SK-N-SH treated with all-trans-retinoic acid at 6 μM for 48 hours (cell line): ENCODE measurements at regions not wholly inside any gene's neighbourhood (a gene's known extent, or its start where the extent isn't known, plus 50 kb on each side); places are given as distances from the start of the nearest gene placed in this dataset.

Source experiments
- ATAC-seq: fragments of 200-7000 bp; cut with Tn5 transposase; 3 replicates; pipeline ENCODE4 v1.9.1; 2020; ENCODE audit warnings: mild to moderate bottlenecking, moderate library complexity
- ARNTL ChIP-seq: fragments of 450-650 bp; formaldehyde crosslinking; IDR thresholded peaks from 2 replicates; pipeline ENCODE4 v1.5.0; 2020; ENCODE audit warnings: low read depth, mild to moderate bottlenecking, moderate library complexity, borderline replicate concordance
- BACH2 ChIP-seq: fragments of 250-450 bp; sonication (Bioruptor Pico); IDR thresholded peaks from 2 replicates; pipeline ENCODE4 v1.9.0; 2021; ENCODE audit warnings: mild to moderate bottlenecking, borderline replicate concordance
- CREB5 ChIP-seq: fragments of 250-450 bp; sonication (Bioruptor Pico); IDR thresholded peaks from 2 replicates; pipeline ENCODE4 v1.5.1; 2020; ENCODE audit warnings: low read depth, mild to moderate bottlenecking, moderate library complexity
- CSDC2 ChIP-seq: fragments of 250-450 bp; sonication (Bioruptor Pico); IDR thresholded peaks from 2 replicates; pipeline ENCODE4 v1.5.0; 2020; ENCODE audit warnings: mild to moderate bottlenecking, moderate library complexity
- GLIS3 ChIP-seq: fragments of 250-450 bp; sonication (Bioruptor Pico); IDR thresholded peaks from 2 replicates; pipeline ENCODE4 v1.5.0; 2020; ENCODE audit warnings: mild to moderate bottlenecking, moderate library complexity
- ISL1 ChIP-seq: fragments of 250-450 bp; sonication (Bioruptor Pico); IDR thresholded peaks from 2 replicates; pipeline ENCODE4 v2.1.2; 2022; ENCODE audit warnings: mild to moderate bottlenecking, moderate library complexity
- OSR1 ChIP-seq: fragments of 250-450 bp; sonication (Bioruptor Pico); IDR thresholded peaks from 2 replicates; pipeline ENCODE4 v1.8.0; 2022; ENCODE audit warnings: moderate library complexity, mild to moderate bottlenecking, inconsistent platforms
- PATZ1 ChIP-seq: fragments of 250-450 bp; sonication (Bioruptor Pico); IDR thresholded peaks from 2 replicates; pipeline ENCODE4 v1.8.0; 2020; ENCODE audit warnings: mild to moderate bottlenecking, moderate library complexity, borderline replicate concordance
- RARB ChIP-seq: fragments of 250-450 bp; sonication (Bioruptor Pico); IDR thresholded peaks from 2 replicates; pipeline ENCODE4 v1.8.0; 2021; ENCODE audit warnings: mild to moderate bottlenecking, moderate library complexity
- SNAI2 ChIP-seq: fragments of 250-450 bp; sonication (Bioruptor Pico); IDR thresholded peaks from 2 replicates; pipeline ENCODE4 v1.5.0; 2020; ENCODE audit warnings: mild to moderate bottlenecking, moderate library complexity
- TCF4 ChIP-seq: fragments of 250-450 bp; sonication (Bioruptor Pico); IDR thresholded peaks from 2 replicates; pipeline ENCODE4 v1.8.0; 2021; ENCODE audit warnings: mild to moderate bottlenecking, moderate library complexity, borderline replicate concordance
- TOX ChIP-seq: fragments of 250-450 bp; sonication (Bioruptor Pico); IDR thresholded peaks from 2 replicates; pipeline ENCODE4 v1.8.0; 2021; ENCODE audit warnings: mild to moderate bottlenecking, moderate library complexity, borderline replicate concordance
- TSHZ2 ChIP-seq: fragments of 250-450 bp; sonication (Bioruptor Pico); IDR thresholded peaks from 2 replicates; pipeline ENCODE4 v1.5.0; 2020; ENCODE audit warnings: mild to moderate bottlenecking, moderate library complexity
- ZC3H10 ChIP-seq: fragments of 250-450 bp; sonication (Bioruptor Pico); IDR thresholded peaks from 2 replicates; pipeline ENCODE4 v1.5.1; 2021; ENCODE audit warnings: mild to moderate bottlenecking, moderate library complexity
- ZFP30 ChIP-seq: fragments of 450-650 bp; formaldehyde crosslinking; IDR thresholded peaks from 2 replicates; pipeline ENCODE4 v1.5.0; 2022; ENCODE audit warnings: mild to moderate bottlenecking, moderate library complexity
- ZNF565 ChIP-seq: fragments of 450-650 bp; formaldehyde crosslinking; conservative IDR thresholded peaks from 2 replicates; pipeline ENCODE4 v1.5.0; 2020; ENCODE audit warnings: low read depth, mild to moderate bottlenecking, moderate library complexity
- ZNF70 ChIP-seq: fragments of 450-650 bp; formaldehyde crosslinking; IDR thresholded peaks from 2 replicates; pipeline ENCODE4 v1.5.0; 2020; ENCODE audit warnings: mild to moderate bottlenecking, moderate library complexity
- ZNF8 ChIP-seq: fragments of 450-650 bp; formaldehyde crosslinking; IDR thresholded peaks from 2 replicates; pipeline ENCODE4 v1.5.0; 2020; ENCODE audit warnings: mild to moderate bottlenecking, moderate library complexity
- TF ChIP-seq, protein P1 (sequence below): fragments of 250-450 bp; sonication (Bioruptor Pico); IDR thresholded peaks from 2 replicates; pipeline ENCODE4 v1.8.0; 2021; ENCODE audit warnings: low read depth, mild to moderate bottlenecking, moderate library complexity, borderline replicate concordance

DNA sequence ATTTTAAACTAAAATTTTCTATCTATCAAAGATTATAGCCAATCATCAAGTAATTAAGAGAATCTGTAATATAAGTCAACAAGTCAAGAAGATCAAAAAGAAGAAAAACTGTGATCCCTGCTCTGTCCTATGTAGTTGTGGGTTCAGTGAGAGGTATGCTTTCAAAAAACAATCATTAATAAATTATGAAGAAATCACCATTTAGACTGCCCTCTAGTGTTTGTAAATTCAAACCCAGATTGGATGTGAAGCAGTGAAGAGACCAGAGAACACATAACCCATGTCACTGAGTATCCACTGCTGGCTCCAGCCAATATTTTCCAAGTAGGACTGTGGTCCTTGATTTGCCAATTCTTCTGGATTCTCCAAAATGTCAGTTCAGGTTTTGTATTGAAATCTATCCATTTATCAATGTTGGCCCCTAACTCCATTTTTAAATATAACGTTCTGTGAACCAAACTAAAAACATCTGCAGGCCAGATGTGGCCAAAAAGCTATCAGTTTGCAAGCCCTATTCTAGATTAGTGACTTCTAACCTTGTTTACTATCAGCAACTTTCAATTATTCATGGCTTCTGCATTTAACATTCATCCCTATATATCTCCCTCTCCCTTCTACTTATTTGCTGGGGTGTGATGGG, 467.5 kb upstream of the CXADR start:
- TF ChIP-seq TSHZ2 (CRISPR knock-in tag) (no peak), TCF4 (CRISPR knock-in tag) (peak; percentile 81)
- TF ChIP-seq, all 23 proteins: peak for 1
- peak; percentile 61 for ATAC-seq

GRCh38 chr21:17048974-17049373, 463.9 kb upstream of the CXADR start:
- ATAC-seq: no peak
- TF ChIP-seq SNAI2: no peak
- no peak for TF ChIP-seq GLIS3
- TF ChIP-seq ARNTL (CRISPR knock-in tag): no peak
- TF ChIP-seq ISL1 (CRISPR knock-in tag): no peak
- no peak for TF ChIP-seq ZC3H10
- no peak for TF ChIP-seq TOX (CRISPR knock-in tag)
- no peak for TF ChIP-seq OSR1
- TF ChIP-seq TSHZ2 (CRISPR knock-in tag): no peak
- TF ChIP-seq ZNF70 (CRISPR knock-in tag): no peak
- TF ChIP-seq CREB5 (CRISPR knock-in tag): no peak
- no peak for TF ChIP-seq ZNF8 (CRISPR knock-in tag)

GRCh38 chr21:17050156-17050555, 462.7 kb upstream of the CXADR start:
- TF ChIP-seq TOX (CRISPR knock-in tag) (no peak), PATZ1 (CRISPR knock-in tag) (no peak), TSHZ2 (CRISPR knock-in tag) (no peak), RARB (CRISPR knock-in tag) (no peak), ZNF8 (CRISPR knock-in tag) (no peak), ISL1 (CRISPR knock-in tag) (no peak), ZNF70 (CRISPR knock-in tag) (no peak)
- ATAC-seq: no peak

GRCh38 chr21:17050646-17051045, 462.2 kb upstream of the CXADR start:
- no peak for ATAC-seq
- TF ChIP-seq ZNF8 (CRISPR knock-in tag) (no peak), ZNF565 (CRISPR knock-in tag) (no peak), ZNF70 (CRISPR knock-in tag) (no peak), TCF4 (CRISPR knock-in tag) (no peak), PATZ1 (CRISPR knock-in tag) (no peak), BACH2 (CRISPR knock-in tag) (no peak), TOX (CRISPR knock-in tag) (no peak), OSR1 (no peak), ZFP30 (CRISPR knock-in tag) (no peak), CSDC2 (no peak)
- TF ChIP-seq, protein P1, sequence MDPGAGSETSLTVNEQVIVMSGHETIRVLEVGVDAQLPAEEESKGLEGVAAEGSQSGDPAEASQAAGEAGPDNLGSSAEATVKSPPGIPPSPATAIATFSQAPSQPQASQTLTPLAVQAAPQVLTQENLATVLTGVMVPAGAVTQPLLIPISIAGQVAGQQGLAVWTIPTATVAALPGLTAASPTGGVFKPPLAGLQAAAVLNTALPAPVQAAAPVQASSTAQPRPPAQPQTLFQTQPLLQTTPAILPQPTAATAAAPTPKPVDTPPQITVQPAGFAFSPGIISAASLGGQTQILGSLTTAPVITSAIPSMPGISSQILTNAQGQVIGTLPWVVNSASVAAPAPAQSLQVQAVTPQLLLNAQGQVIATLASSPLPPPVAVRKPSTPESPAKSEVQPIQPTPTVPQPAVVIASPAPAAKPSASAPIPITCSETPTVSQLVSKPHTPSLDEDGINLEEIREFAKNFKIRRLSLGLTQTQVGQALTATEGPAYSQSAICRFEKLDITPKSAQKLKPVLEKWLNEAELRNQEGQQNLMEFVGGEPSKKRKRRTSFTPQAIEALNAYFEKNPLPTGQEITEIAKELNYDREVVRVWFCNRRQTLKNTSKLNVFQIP (CRISPR knock-in tag): no peak
